GM13976 (cell line): ENCODE measurements at regions not wholly inside any gene's neighbourhood (a gene's known extent, or its start where the extent isn't known, plus 50 kb on each side); places are given as distances from the start of the nearest gene placed in this dataset.

Experiments
- DNase-seq: peaks from one replicate; pipeline ENCODE4 v3.0.0; 2012; ENCODE audit warnings: low spot score
- in situ Hi-C: fragments of 300-500 bp; cut with MboI; formaldehyde crosslinking; loops from one replicate; pipeline ENCODE4 v1.12.0; 2022; ENCODE audit warnings: low sequenced_read_pairs, mixed read lengths, inconsistent platforms; ENCODE audit not compliant: unreplicated experiment
- TF ChIP-seq, protein P1 (sequence below): IDR thresholded peaks from 2 replicates; pipeline ENCODE4 v1.5.1; 2012; ENCODE audit warnings: borderline replicate concordance, mild to moderate bottlenecking; ENCODE audit not compliant: insufficient read depth; ENCODE audit errors: extremely low read depth, missing control alignments, control extremely low read depth

DNA sequence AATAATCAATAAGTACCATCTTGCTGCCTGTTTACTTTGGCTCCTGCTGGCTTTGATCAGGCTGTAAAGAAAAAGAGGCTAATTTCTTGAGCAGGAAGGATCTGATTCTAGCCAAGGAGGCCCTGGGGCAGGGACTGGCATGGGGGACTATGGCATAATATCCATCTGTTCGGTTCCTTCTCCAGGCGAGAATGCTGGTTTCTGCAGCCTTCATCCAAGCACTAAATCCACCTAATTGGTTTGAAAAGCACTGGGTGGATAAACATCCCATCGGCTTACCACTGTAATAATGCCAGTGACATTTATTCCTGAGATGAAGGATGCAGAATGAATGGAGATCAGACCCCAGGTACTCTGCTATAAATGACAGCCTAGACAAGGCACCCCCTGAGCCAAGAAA lies 180.0 kb upstream of the ASIC2 start:
- TF ChIP-seq, protein P1, sequence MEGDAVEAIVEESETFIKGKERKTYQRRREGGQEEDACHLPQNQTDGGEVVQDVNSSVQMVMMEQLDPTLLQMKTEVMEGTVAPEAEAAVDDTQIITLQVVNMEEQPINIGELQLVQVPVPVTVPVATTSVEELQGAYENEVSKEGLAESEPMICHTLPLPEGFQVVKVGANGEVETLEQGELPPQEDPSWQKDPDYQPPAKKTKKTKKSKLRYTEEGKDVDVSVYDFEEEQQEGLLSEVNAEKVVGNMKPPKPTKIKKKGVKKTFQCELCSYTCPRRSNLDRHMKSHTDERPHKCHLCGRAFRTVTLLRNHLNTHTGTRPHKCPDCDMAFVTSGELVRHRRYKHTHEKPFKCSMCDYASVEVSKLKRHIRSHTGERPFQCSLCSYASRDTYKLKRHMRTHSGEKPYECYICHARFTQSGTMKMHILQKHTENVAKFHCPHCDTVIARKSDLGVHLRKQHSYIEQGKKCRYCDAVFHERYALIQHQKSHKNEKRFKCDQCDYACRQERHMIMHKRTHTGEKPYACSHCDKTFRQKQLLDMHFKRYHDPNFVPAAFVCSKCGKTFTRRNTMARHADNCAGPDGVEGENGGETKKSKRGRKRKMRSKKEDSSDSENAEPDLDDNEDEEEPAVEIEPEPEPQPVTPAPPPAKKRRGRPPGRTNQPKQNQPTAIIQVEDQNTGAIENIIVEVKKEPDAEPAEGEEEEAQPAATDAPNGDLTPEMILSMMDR: no peak
- in situ Hi-C loops: no loop called here
- no peak for DNase-seq

DNA sequence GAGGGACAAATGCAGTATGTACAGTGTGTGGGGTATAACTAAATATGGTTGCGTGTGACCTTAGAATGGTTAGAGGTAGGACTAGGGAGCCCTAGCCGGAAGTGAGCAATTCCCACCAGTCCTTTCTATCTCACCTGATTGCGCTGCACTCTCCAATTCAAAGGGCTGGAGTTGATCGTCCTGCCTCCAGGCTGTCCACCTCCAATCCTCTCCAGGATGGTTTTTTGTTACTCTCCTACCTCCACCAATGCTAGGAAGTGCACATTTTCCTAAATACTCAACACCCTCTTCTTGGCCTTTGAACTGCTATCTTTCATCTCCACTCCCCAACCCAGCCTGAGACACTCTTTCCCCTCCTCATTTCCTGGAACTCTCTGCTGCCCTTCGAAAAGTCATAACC lies 181.7 kb upstream of the ASIC2 start:
- TF ChIP-seq, protein P1: no peak
- DNase-seq: no peak
- in situ Hi-C loops: no loop called here

DNA sequence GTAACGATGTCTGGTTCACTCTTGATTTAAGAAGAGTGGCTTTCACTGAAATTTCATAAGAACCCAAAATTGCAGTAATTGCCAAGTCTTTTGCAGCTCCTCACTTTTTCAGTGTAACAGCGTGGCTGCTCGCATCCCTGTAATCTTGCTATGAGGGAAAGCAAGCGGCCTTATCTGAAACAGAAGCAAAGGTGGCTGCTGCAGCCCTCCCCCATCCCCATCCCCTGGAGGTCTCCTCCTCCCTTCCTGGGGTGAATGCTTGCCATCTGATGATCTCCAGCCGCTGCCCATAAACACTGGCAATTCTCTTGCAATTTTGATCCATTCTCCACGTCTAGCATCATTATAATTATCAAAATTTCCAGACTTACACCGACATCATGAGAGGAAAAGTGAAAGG lies 182.5 kb upstream of the ASIC2 start:
- TF ChIP-seq, protein P1: no peak
- in situ Hi-C loops: no loop called here
- no peak for DNase-seq

DNA sequence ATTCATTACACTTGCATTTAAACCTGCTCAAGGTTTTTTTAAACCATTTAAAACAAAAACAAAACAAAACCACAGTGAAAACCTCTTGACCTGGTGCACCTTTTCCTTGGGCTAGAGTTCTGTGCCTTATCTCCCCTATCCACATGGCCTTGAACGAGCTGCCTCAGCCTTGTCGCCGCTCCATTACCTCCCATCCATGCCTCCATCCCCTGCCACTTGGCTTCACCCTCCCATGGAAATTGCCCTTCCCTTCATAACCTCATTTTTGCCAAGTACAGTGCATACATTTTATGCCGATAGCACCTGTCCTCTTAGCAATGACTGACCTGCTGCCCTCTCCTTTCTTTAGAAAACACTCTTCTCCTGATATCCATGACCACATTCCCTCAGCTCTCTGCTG lies 188.6 kb upstream of the ASIC2 start:
- in situ Hi-C loops: no loop called here
- no peak for DNase-seq
- TF ChIP-seq, protein P1: no peak

- no peak for DNase-seq
- in situ Hi-C loops: no loop called here
- TF ChIP-seq, protein P1: no peak
Observed at GRCh38 chr17:33482636-33483035, 189.5 kb upstream of the ASIC2 start.

- no peak for DNase-seq
- in situ Hi-C loops: no loop called here
- TF ChIP-seq, protein P1: no peak
Observed at GRCh38 chr17:33484559-33484958, 191.5 kb upstream of the ASIC2 start.
